ENCODE measurements at regions not wholly inside any gene's neighbourhood (a gene's known extent, or its start where the extent isn't known, plus 50 kb on each side); places are given as distances from the start of the nearest gene placed in this dataset.

DNA sequence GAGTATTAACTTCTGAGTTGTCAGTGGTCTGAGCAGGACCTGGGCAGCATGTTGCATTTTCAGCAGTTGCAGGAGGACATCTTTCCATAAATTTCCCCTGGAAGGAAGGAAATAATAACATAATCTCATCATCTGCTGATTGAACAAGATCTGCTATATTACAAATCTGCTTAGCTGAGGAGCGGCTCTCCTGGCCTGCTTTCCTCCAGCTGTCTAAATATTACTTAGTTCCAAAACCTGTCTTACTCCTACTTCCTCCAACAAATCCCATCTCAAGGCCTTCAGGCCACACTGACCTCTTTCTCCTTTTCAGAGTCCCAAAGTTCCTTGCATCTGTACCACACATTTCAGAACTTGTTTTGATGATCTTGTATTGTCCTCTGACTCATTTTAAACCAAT, 364.4 kb upstream of the MCTP2 start (continued):
- TF ChIP-seq, protein P1, sequence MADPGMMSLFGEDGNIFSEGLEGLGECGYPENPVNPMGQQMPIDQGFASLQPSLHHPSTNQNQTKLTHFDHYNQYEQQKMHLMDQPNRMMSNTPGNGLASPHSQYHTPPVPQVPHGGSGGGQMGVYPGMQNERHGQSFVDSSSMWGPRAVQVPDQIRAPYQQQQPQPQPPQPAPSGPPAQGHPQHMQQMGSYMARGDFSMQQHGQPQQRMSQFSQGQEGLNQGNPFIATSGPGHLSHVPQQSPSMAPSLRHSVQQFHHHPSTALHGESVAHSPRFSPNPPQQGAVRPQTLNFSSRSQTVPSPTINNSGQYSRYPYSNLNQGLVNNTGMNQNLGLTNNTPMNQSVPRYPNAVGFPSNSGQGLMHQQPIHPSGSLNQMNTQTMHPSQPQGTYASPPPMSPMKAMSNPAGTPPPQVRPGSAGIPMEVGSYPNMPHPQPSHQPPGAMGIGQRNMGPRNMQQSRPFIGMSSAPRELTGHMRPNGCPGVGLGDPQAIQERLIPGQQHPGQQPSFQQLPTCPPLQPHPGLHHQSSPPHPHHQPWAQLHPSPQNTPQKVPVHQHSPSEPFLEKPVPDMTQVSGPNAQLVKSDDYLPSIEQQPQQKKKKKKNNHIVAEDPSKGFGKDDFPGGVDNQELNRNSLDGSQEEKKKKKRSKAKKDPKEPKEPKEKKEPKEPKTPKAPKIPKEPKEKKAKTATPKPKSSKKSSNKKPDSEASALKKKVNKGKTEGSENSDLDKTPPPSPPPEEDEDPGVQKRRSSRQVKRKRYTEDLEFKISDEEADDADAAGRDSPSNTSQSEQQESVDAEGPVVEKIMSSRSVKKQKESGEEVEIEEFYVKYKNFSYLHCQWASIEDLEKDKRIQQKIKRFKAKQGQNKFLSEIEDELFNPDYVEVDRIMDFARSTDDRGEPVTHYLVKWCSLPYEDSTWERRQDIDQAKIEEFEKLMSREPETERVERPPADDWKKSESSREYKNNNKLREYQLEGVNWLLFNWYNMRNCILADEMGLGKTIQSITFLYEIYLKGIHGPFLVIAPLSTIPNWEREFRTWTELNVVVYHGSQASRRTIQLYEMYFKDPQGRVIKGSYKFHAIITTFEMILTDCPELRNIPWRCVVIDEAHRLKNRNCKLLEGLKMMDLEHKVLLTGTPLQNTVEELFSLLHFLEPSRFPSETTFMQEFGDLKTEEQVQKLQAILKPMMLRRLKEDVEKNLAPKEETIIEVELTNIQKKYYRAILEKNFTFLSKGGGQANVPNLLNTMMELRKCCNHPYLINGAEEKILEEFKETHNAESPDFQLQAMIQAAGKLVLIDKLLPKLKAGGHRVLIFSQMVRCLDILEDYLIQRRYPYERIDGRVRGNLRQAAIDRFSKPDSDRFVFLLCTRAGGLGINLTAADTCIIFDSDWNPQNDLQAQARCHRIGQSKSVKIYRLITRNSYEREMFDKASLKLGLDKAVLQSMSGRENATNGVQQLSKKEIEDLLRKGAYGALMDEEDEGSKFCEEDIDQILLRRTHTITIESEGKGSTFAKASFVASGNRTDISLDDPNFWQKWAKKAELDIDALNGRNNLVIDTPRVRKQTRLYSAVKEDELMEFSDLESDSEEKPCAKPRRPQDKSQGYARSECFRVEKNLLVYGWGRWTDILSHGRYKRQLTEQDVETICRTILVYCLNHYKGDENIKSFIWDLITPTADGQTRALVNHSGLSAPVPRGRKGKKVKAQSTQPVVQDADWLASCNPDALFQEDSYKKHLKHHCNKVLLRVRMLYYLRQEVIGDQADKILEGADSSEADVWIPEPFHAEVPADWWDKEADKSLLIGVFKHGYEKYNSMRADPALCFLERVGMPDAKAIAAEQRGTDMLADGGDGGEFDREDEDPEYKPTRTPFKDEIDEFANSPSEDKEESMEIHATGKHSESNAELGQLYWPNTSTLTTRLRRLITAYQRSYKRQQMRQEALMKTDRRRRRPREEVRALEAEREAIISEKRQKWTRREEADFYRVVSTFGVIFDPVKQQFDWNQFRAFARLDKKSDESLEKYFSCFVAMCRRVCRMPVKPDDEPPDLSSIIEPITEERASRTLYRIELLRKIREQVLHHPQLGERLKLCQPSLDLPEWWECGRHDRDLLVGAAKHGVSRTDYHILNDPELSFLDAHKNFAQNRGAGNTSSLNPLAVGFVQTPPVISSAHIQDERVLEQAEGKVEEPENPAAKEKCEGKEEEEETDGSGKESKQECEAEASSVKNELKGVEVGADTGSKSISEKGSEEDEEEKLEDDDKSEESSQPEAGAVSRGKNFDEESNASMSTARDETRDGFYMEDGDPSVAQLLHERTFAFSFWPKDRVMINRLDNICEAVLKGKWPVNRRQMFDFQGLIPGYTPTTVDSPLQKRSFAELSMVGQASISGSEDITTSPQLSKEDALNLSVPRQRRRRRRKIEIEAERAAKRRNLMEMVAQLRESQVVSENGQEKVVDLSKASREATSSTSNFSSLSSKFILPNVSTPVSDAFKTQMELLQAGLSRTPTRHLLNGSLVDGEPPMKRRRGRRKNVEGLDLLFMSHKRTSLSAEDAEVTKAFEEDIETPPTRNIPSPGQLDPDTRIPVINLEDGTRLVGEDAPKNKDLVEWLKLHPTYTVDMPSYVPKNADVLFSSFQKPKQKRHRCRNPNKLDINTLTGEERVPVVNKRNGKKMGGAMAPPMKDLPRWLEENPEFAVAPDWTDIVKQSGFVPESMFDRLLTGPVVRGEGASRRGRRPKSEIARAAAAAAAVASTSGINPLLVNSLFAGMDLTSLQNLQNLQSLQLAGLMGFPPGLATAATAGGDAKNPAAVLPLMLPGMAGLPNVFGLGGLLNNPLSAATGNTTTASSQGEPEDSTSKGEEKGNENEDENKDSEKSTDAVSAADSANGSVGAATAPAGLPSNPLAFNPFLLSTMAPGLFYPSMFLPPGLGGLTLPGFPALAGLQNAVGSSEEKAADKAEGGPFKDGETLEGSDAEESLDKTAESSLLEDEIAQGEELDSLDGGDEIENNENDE (IDR thresholded peaks at IDR 0.05; ENCODE audit: insufficient replicate concordance, low read length): no peak
- TF ChIP-seq RFX5 (IDR thresholded peaks at IDR 0.05; ENCODE audit: borderline replicate concordance, low read depth, low read length) (no peak), HDAC6 (IDR thresholded peaks at IDR 0.05; ENCODE audit: low read depth, low read length) (no peak), TAF1 (IDR thresholded peaks at IDR 0.05; ENCODE audit: low read depth, low read length) (no peak), CBX8 (IDR thresholded peaks at IDR 0.05; ENCODE audit: borderline replicate concordance, low read depth, low read length) (no peak), BRCA1 (IDR thresholded peaks at IDR 0.05; ENCODE audit: low read depth, low read length) (no peak), ATF3 (IDR thresholded peaks at IDR 0.05; ENCODE audit: insufficient read depth, low read depth, low read length) (no peak), CHD2 (IDR thresholded peaks at IDR 0.05; ENCODE audit: low read length) (no peak), KDM5A (IDR thresholded peaks at IDR 0.05; ENCODE audit: low read length) (no peak), FOSL1 (IDR thresholded peaks at IDR 0.05; ENCODE audit: insufficient read depth, low read depth, low read length) (no peak)

Data from H1 (cell line).